C4-2B (cell line): ENCODE measurements at regions not wholly inside any gene's neighbourhood (a gene's known extent, or its start where the extent isn't known, plus 50 kb on each side); places are given as distances from the start of the nearest gene placed in this dataset.

ENCODE experiments used
- CTCF ChIP-seq: fragments of 450-650 bp; conservative IDR thresholded peaks from 2 replicates; pipeline ENCODE4 v1.5.1; 2017; ENCODE audit warnings: mild to moderate bottlenecking
- ZFX ChIP-seq: fragments of 450-650 bp; IDR thresholded peaks from 2 replicates; pipeline ENCODE4 v1.6.1; 2017

- TF ChIP-seq CTCF (no peak), ZFX (no peak)
These were observed 205.9 kb upstream of the SPAG17 start for GRCh38 chr1:118390955-118391354.
